Activated CD8-positive, alpha-beta T cell treated with anti-CD3 and anti-CD28 coated beads for 36 hours (primary cell): ENCODE measurements at regions not wholly inside any gene's neighbourhood (a gene's known extent, or its start where the extent isn't known, plus 50 kb on each side); places are given as distances from the start of the nearest gene placed in this dataset.

Source experiments
- ATAC-seq: fragments of 200-7000 bp; cut with Tn5 transposase; one replicate; pipeline ENCODE4 v1.10.0; 2021; ENCODE audit warnings: mild to moderate bottlenecking, moderate library complexity
- CTCF ChIA-PET: fragments of 350-600 bp; sonication (Branson Sonifier 250); formaldehyde crosslinking; loops from one replicate; lab custom pipeline; 2021; ENCODE audit warnings: antibody characterized with exemption; lab: Charles Lee
- POLR2A ChIA-PET: fragments of 350-600 bp; sonication (Branson Sonifier 250); formaldehyde crosslinking; loops from one replicate; lab custom pipeline; 2021; ENCODE audit warnings: antibody characterized with exemption; lab: Charles Lee
- DNase-seq: peaks from one replicate; pipeline ENCODE4 v3.0.0-alpha.2; 2020
- H3K27ac Mint-ChIP-seq: one replicate; pipeline ENCODE4 v1.8.0; 2021; ENCODE audit warnings: mild to moderate bottlenecking, mixed read lengths
- H3K27me3 Mint-ChIP-seq: one replicate; pipeline ENCODE4 v1.8.0; 2021; ENCODE audit warnings: mixed read lengths
- H3K36me3 Mint-ChIP-seq: one replicate; pipeline ENCODE4 v1.8.0; 2021; ENCODE audit warnings: low read depth, mixed read lengths
- H3K4me1 Mint-ChIP-seq: one replicate; pipeline ENCODE4 v1.8.0; 2021; ENCODE audit warnings: low read depth, mixed read lengths
- H3K4me3 Mint-ChIP-seq: one replicate; pipeline ENCODE4 v1.8.0; 2021; ENCODE audit warnings: mild to moderate bottlenecking, moderate library complexity, mixed read lengths
- H3K9me3 Mint-ChIP-seq: one replicate; pipeline ENCODE4 v1.8.0; 2021; ENCODE audit warnings: mixed read lengths
- intact Hi-C: fragments of 100-400 bp; cut with micrococcal nuclease; formaldehyde crosslinking; loops from one replicate; pipeline ENCODE4 v1.10.0; 2022
- TF ChIP-seq, protein P1 (sequence below): fragments of 200-600 bp; IDR thresholded peaks from one replicate; pipeline ENCODE4 v1.8.0; 2022; ENCODE audit warnings: antibody characterized with exemption, mild to moderate bottlenecking

DNA sequence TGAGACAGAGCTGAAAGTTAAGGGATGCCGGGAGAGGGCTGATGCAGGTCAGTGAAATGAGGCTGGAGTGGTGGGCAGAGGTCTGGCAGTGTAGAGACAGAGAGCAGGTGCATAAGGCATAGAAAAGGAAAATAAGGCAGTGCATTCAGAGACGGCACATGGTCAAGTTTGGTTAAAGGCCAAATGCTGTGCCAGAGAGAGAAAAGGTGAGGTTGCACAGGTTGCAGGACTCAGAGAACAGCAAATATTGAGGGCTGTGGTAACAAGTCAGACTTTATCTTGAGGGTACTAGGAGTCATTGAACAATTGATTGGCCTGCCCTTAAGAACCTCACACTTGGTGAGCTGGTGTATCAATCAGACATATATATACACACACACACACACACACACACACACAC lies 102.9 kb upstream of the TSHZ2 start:
- no peaks in the 10 kb centered on the region for H3K9me3 Mint-ChIP-seq
- TF ChIP-seq, protein P1, sequence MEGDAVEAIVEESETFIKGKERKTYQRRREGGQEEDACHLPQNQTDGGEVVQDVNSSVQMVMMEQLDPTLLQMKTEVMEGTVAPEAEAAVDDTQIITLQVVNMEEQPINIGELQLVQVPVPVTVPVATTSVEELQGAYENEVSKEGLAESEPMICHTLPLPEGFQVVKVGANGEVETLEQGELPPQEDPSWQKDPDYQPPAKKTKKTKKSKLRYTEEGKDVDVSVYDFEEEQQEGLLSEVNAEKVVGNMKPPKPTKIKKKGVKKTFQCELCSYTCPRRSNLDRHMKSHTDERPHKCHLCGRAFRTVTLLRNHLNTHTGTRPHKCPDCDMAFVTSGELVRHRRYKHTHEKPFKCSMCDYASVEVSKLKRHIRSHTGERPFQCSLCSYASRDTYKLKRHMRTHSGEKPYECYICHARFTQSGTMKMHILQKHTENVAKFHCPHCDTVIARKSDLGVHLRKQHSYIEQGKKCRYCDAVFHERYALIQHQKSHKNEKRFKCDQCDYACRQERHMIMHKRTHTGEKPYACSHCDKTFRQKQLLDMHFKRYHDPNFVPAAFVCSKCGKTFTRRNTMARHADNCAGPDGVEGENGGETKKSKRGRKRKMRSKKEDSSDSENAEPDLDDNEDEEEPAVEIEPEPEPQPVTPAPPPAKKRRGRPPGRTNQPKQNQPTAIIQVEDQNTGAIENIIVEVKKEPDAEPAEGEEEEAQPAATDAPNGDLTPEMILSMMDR, result no peak
- intact Hi-C loops, result no loop called here
- ChIA-PET CTCF (no interaction called here), POLR2A (no interaction called here)
- ATAC-seq (no peak), DNase-seq (no peak)
- no peak overlapping the region for H3K27ac Mint-ChIP-seq
- no peaks in the 10 kb centered on the region for H3K4me1 Mint-ChIP-seq
- peaks cover 2% of the 10 kb centered on the region for H3K27me3 Mint-ChIP-seq
- H3K36me3 Mint-ChIP-seq, result no peaks in the 10 kb centered on the region
- H3K4me3 Mint-ChIP-seq, result no peak overlapping the region

- ATAC-seq, result no peak
Observed at GRCh38 chr20:52867305-52867704, 104.9 kb upstream of the TSHZ2 start.

DNA sequence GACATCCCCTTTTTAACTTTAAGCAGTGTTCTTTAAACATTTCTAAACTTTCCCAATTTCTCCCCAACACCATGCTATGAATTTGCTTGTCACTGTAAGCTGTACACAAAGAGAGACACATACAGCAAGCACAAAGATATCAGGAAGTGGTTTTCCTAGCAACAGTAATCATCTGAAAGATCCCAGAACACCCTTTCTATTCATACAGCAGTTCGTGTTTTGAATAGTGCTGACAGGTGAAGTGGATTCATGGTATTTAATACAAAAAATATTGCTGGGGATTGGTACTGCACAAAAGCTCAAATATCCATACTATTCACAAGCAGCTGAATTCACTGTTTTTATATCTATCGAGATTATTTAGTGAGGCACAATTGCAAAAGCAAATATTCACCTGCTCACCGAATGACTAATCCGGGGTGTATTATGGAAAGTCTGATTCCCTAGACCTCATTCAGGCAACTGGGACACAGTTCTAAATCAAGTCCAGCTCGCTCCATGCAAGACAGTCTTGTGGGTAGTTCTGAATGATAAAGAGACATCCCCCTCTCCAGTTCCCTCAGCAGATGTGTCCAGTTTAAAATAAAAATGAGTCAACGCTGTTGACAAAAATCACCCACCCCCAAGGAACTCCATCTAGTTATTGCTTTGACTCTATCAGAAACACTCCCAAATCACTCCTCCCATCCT lies 107.1 kb upstream of the TSHZ2 start:
- POLR2A ChIA-PET, result no interaction called here
- Mint-ChIP-seq H3K9me3 (no peaks in the 10 kb centered on the region), H3K4me3 (no peak overlapping the region), H3K27me3 (peaks cover 5% of the 10 kb centered on the region), H3K4me1 (no peaks in the 10 kb centered on the region), H3K36me3 (no peaks in the 10 kb centered on the region), H3K27ac (no peak overlapping the region)
- ATAC-seq (no peak), DNase-seq (no peak)
- intact Hi-C loops, result no loop called here
- TF ChIP-seq, protein P1, result no peak
- CTCF ChIA-PET, result no interaction called here

More at GRCh38 chr20:52867305-52867704, 104.9 kb upstream of the TSHZ2 start:
- no peak for DNase-seq
- no peaks in the 10 kb centered on the region for H3K4me1 Mint-ChIP-seq
- H3K9me3 Mint-ChIP-seq, result no peaks in the 10 kb centered on the region
- H3K27me3 Mint-ChIP-seq, result peaks cover 5% of the 10 kb centered on the region
- H3K4me3 Mint-ChIP-seq, result no peak overlapping the region
- TF ChIP-seq, protein P1, result no peak
- intact Hi-C loops, result no loop called here
- H3K27ac Mint-ChIP-seq, result no peak overlapping the region
- POLR2A ChIA-PET, result no interaction called here
- CTCF ChIA-PET, result no interaction called here
- no peaks in the 10 kb centered on the region for H3K36me3 Mint-ChIP-seq

- peaks cover 3% of the 10 kb centered on the region for H3K27me3 Mint-ChIP-seq
- no peak overlapping the region for H3K27ac Mint-ChIP-seq
- no peak for DNase-seq
- ChIA-PET POLR2A (no interaction called here), CTCF (no interaction called here)
- intact Hi-C loops, result no loop called here
- ATAC-seq, result no peak
- H3K4me1 Mint-ChIP-seq, result no peaks in the 10 kb centered on the region
- H3K9me3 Mint-ChIP-seq, result peaks cover 2% of the 10 kb centered on the region
- no peak overlapping the region for H3K4me3 Mint-ChIP-seq
- no peaks in the 10 kb centered on the region for H3K36me3 Mint-ChIP-seq
- TF ChIP-seq, protein P1, result no peak
Observed at GRCh38 chr20:52859156-52859876, 112.8 kb upstream of the TSHZ2 start.

DNA sequence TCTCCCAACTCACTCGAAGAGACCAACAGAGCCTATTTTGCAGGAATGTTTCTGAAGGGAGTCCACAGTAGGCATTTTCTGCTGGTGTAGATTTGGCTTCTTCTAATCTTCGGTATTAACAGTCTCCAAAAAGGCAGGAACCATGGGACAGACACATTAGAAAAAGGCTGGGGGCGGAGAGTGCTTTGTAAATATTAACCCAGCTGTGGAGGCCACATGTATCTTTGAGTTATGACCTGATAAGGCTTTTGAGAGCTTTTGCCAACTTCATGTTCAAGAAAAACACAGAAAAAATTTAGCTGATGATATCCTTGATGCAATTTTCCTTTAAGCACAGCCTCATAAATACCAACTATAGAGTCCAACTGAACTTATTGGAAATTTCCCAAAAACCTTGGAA lies 119.4 kb upstream of the TSHZ2 start:
- DNase-seq (no peak), ATAC-seq (no peak)
- Mint-ChIP-seq H3K36me3 (no peaks in the 10 kb centered on the region), H3K4me3 (no peak overlapping the region), H3K9me3 (peaks cover 2% of the 10 kb centered on the region), H3K27ac (no peak overlapping the region), H3K27me3 (peaks cover 1% of the 10 kb centered on the region), H3K4me1 (no peaks in the 10 kb centered on the region)
- intact Hi-C loops, result no loop called here
- CTCF ChIA-PET, result no interaction called here
- POLR2A ChIA-PET, result no interaction called here
- TF ChIP-seq, protein P1, result no peak
